Chondrocyte (in vitro differentiated cells): ENCODE measurements at regions not wholly inside any gene's neighbourhood (a gene's known extent, or its start where the extent isn't known, plus 50 kb on each side); places are given as distances from the start of the nearest gene placed in this dataset.
"Not testable (repeated sequence)": the region's sequence is repeated elsewhere in the genome, so short reads cannot be mapped to it uniquely, and the experiment has no call there.

Source experiments
- DNase-seq: peaks from one replicate; pipeline ENCODE4 v3.0.0; 2021; ENCODE audit warnings: mixed read lengths, low spot score
- H3K27ac Mint-ChIP-seq: one replicate; pipeline ENCODE4 v1.8.0; 2021; ENCODE audit warnings: mild to moderate bottlenecking, moderate library complexity, mixed read lengths; ENCODE audit not compliant: unreplicated experiment
- H3K27me3 Mint-ChIP-seq: 2 replicates; pipeline ENCODE4 v1.8.0; 2021; ENCODE audit warnings: low read depth, mixed read lengths
- H3K36me3 Mint-ChIP-seq: 2 replicates; pipeline ENCODE4 v1.8.0; 2021; ENCODE audit warnings: low read depth, mixed read lengths
- H3K4me1 Mint-ChIP-seq: 2 replicates; pipeline ENCODE4 v1.8.0; 2021; ENCODE audit warnings: low read depth, mild to moderate bottlenecking, mixed read lengths
- H3K4me3 Mint-ChIP-seq: one replicate; pipeline ENCODE4 v1.8.0; 2021; ENCODE audit warnings: mild to moderate bottlenecking, moderate library complexity, mixed read lengths; ENCODE audit not compliant: unreplicated experiment
- H3K9me3 Mint-ChIP-seq: 2 replicates; pipeline ENCODE4 v1.8.0; 2021; ENCODE audit warnings: low read depth, mixed read lengths
- TF ChIP-seq, protein P1 (sequence below): fragments of 200-600 bp; sonication (generic); IDR thresholded peaks from 2 replicates; pipeline ENCODE4 v1.5.0; 2021; ENCODE audit warnings: antibody characterized with exemption, mild to moderate bottlenecking, moderate library complexity

DNA sequence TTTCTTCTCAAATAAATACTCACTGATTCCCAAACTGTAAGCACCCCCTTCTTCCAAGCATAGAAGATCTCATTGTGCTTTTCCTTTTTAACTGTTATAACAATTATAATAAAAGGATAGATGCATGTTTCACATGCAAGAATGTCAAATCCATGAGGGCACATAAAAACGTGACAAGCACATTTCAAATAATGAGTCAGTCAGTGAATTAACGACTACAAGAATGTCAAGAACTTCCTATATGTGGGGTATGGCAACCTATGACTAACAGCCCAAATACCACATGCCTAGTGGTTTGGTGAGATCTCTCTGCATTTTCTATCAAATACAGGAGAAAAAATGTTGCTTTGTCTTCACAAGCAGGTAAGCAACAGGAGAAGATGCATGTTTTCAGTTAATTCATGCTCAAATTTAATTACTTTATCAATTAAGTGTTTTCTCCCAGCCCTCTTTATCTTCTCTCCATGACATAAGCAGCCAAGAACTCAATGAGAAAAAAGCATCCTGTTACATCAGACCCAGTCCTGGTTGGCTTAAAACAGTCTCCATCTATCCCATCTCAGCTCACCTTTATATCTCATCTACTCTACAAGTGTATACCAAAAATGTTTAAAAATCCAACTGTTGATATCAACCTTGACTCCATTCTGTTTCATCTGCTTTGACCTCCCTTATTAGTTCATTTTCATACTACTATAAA is 181.5 kb upstream of the LMCD1 start:
- no peak for DNase-seq
- Mint-ChIP-seq H3K4me1 (peaks cover 8% of the 10 kb centered on the region), H3K27me3 (no peaks in the 10 kb centered on the region), H3K36me3 (no peaks in the 10 kb centered on the region), H3K27ac (no peak overlapping the region), H3K4me3 (no peak overlapping the region), H3K9me3 (no peaks in the 10 kb centered on the region)
- TF ChIP-seq, protein P1, sequence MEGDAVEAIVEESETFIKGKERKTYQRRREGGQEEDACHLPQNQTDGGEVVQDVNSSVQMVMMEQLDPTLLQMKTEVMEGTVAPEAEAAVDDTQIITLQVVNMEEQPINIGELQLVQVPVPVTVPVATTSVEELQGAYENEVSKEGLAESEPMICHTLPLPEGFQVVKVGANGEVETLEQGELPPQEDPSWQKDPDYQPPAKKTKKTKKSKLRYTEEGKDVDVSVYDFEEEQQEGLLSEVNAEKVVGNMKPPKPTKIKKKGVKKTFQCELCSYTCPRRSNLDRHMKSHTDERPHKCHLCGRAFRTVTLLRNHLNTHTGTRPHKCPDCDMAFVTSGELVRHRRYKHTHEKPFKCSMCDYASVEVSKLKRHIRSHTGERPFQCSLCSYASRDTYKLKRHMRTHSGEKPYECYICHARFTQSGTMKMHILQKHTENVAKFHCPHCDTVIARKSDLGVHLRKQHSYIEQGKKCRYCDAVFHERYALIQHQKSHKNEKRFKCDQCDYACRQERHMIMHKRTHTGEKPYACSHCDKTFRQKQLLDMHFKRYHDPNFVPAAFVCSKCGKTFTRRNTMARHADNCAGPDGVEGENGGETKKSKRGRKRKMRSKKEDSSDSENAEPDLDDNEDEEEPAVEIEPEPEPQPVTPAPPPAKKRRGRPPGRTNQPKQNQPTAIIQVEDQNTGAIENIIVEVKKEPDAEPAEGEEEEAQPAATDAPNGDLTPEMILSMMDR, result no peak

DNA sequence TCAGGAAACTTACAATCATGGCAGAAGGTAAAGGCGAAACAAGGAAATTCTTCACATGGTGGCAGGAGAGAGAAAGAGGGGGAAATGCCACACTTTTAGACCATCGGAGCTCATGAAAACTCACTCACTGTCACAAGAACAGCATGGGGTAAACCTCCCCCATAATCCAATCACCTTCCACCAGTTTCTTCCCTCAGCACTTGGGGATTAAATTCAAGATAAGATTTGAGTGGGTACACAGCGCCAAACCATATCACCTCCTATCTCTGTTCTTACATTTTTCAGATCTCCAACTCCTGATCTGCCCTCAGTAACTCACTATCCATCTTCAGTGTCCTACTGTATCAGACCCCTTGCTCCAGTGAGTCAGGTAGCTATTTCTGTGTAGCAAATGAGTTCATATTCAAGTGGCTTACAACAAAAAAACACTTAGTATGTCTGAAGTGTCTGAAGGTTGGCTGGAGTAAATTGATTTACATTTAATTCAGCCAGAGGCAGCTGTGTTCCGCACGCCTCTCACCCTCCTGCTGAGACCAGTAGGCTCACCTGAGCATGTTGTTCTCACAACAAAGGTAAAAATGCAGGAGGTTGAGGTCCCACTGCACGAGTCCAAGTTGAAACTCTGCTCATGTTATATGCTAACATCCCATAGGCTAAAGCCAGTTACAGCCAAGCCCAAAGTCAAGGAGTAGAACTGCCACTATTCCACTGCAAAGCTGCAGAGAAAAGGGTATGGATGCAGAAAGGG is 180.7 kb upstream of the LMCD1 start:
- Mint-ChIP-seq H3K4me3 (no peak overlapping the region), H3K27ac (no peak overlapping the region), H3K4me1 (peaks cover 8% of the 10 kb centered on the region), H3K36me3 (no peaks in the 10 kb centered on the region), H3K27me3 (no peaks in the 10 kb centered on the region), H3K9me3 (no peaks in the 10 kb centered on the region)
- TF ChIP-seq, protein P1, result no peak
- no peak for DNase-seq

DNA sequence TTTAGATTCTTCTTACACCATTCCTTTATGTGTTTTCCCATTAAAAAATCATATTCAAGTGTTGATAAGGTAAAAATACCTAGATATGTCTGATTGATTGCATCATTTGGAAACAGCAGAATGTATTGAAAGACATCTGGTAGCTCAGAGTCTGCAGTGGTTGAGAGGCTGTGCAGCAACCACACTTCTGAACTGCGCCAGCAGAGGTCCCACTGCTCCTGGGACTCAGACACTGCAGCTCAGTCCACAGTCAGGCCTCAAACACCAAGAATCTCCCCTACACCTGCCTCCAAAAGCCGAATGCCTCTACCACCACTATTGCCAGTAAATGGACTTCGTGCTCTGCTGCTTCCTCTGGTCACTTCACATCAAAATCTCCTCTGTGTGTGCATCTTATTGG is 176.9 kb upstream of the LMCD1 start:
- no peak overlapping the region for H3K4me3 Mint-ChIP-seq
- no peaks in the 10 kb centered on the region for H3K27me3 Mint-ChIP-seq
- DNase-seq, result no peak
- H3K4me1 Mint-ChIP-seq, result no peaks in the 10 kb centered on the region
- H3K36me3 Mint-ChIP-seq, result no peaks in the 10 kb centered on the region
- H3K27ac Mint-ChIP-seq, result no peak overlapping the region
- H3K9me3 Mint-ChIP-seq, result no peaks in the 10 kb centered on the region
- TF ChIP-seq, protein P1, result peak; percentile 78

DNA sequence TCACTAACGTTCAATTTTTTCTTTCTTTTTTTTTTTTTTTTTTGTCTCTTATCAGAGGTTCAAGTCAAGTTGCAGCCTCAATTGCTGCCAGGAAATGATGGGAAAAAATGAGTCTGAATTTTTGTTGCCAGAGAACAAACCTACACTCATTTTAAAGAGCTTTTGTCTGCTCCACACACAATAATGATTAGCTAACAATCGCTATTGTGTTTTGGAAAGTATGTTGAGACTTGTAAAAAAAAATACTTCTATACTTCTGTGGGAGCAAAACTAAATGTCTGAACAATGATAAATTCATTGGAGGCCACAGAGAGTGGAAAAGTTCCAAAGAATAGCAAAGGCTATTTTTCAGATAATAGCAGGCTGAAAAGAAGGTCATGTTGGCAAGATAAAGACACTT is 176.3 kb upstream of the LMCD1 start:
- no peaks in the 10 kb centered on the region for H3K4me1 Mint-ChIP-seq
- TF ChIP-seq, protein P1, result no peak
- H3K9me3 Mint-ChIP-seq, result no peaks in the 10 kb centered on the region
- H3K27ac Mint-ChIP-seq, result no peak overlapping the region
- H3K36me3 Mint-ChIP-seq, result no peaks in the 10 kb centered on the region
- H3K27me3 Mint-ChIP-seq, result no peaks in the 10 kb centered on the region
- no peak for DNase-seq
- H3K4me3 Mint-ChIP-seq, result no peak overlapping the region

DNA sequence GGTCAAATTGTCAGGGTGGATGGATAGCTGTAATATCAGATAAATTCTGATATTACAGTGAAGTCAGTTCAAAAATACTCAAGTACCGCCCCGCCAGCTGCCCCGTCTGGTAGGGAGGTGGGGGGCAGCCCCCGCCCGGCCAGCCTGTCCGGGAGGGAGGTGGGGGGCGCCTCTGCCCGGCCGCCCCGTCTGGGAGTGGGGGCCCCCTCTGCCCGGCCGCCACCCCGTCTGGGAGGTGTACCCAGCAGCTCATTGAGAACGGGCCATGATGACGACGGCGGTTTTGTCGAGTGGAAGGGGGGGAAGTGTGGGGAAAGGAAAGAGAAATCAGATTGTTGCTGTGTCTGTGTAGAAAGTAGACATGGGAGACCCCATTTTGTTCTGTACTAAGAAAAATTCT is 175.8 kb upstream of the LMCD1 start:
- not testable (repeated sequence) for H3K36me3 Mint-ChIP-seq, H3K27me3 Mint-ChIP-seq, H3K9me3 Mint-ChIP-seq, H3K4me3 Mint-ChIP-seq, H3K4me1 Mint-ChIP-seq, H3K27ac Mint-ChIP-seq, DNase-seq

GRCh38 chr3:8327739-8328138 is 173.9 kb upstream of the LMCD1 start:
- no peak for DNase-seq
- TF ChIP-seq, protein P1, result no peak
- no peaks in the 10 kb centered on the region for H3K9me3 Mint-ChIP-seq
- no peaks in the 10 kb centered on the region for H3K4me1 Mint-ChIP-seq
- no peak overlapping the region for H3K27ac Mint-ChIP-seq
- H3K27me3 Mint-ChIP-seq, result no peaks in the 10 kb centered on the region
- no peaks in the 10 kb centered on the region for H3K36me3 Mint-ChIP-seq
- H3K4me3 Mint-ChIP-seq, result no peak overlapping the region
